VCaP (cell line): ENCODE measurements at regions not wholly inside any gene's neighbourhood (a gene's known extent, or its start where the extent isn't known, plus 50 kb on each side); places are given as distances from the start of the nearest gene placed in this dataset.

Source experiments
- H3K27ac ChIP-seq: fragments of 450-650 bp; 2 replicates; pipeline ENCODE4 v1.5.1; 2017
- TF ChIP-seq, protein P1 (sequence below): fragments of 450-650 bp; conservative IDR thresholded peaks from 2 replicates; pipeline ENCODE4 v1.5.1; 2017; ENCODE audit warnings: mild to moderate bottlenecking, moderate library complexity

DNA sequence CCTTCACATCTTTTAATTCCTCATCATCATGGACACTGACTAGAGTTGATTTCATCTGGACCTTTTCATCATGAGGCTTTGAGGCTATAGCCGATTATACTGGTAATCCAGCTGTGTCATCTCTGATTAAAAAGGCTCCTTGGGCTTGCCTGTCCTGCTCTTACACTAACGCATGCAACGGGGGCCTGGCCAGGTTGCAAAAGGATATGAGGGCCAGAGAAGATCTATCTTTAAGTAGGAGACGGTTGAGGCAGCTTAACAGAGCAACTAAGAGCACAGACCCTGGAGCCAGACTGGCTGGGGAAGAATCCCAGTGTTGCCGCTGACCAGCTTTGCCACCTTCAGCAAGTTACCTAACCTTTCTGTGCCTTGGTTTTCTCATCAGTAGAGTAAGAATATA lies 211.5 kb downstream of the PTEN start:
- TF ChIP-seq, protein P1, sequence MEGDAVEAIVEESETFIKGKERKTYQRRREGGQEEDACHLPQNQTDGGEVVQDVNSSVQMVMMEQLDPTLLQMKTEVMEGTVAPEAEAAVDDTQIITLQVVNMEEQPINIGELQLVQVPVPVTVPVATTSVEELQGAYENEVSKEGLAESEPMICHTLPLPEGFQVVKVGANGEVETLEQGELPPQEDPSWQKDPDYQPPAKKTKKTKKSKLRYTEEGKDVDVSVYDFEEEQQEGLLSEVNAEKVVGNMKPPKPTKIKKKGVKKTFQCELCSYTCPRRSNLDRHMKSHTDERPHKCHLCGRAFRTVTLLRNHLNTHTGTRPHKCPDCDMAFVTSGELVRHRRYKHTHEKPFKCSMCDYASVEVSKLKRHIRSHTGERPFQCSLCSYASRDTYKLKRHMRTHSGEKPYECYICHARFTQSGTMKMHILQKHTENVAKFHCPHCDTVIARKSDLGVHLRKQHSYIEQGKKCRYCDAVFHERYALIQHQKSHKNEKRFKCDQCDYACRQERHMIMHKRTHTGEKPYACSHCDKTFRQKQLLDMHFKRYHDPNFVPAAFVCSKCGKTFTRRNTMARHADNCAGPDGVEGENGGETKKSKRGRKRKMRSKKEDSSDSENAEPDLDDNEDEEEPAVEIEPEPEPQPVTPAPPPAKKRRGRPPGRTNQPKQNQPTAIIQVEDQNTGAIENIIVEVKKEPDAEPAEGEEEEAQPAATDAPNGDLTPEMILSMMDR, result no peak
- peak overlapping the region; percentile 27 for H3K27ac ChIP-seq

GRCh38 chr10:88076027-88076880 lies 212.8 kb downstream of the PTEN start:
- TF ChIP-seq, protein P1, result no peak
- peak overlapping the region; percentile 27 for H3K27ac ChIP-seq

- TF ChIP-seq, protein P1, result no peak
- no peak overlapping the region for H3K27ac ChIP-seq
Observed at GRCh38 chr10:88077977-88078376, 214.6 kb downstream of the PTEN start.

DNA sequence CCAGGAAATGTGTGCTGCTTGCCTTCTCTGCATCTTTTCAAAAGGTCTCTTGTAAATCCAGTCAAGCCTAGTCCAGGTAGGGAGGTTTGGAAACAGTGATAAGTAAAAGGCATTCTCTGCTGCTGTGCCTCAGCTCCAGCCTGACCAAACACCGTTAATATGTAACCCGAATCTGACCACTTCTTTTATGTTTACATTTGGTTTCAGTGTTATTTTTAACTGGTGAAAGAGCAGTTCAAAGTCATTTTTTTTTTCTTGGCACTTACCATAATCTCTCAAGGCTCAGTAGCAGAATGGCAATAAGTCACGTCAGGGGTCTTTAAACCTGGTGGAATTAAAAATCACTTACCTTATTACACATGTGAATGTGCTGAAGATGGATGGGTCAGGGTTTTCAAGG lies 216.8 kb downstream of the PTEN start:
- TF ChIP-seq, protein P1, result no peak
- H3K27ac ChIP-seq, result peak overlapping the region; percentile 76

- TF ChIP-seq, protein P1, result no peak
- H3K27ac ChIP-seq, result peak overlapping the region; percentile 76
Observed at GRCh38 chr10:88081457-88082054, 218.1 kb downstream of the PTEN start.

DNA sequence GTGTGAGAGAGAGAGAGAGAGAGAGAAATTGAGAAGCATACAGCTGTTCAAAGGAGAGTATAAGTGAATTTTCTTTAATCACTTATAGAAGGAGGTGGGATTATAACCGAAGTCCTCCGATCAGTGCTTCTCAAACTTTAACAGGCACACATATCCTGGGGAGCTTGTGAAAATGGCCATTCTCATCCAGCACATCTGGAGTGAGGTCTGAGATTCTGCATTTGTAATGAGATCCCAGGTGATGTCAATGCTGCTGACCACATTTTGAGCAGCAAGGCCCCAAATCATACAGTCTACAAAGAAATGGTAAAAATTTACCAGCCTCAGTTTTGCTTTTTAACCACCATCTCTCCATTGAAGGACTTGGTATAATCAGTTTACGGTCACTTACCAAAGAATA lies 219.0 kb downstream of the PTEN start:
- H3K27ac ChIP-seq, result peak overlapping the region; percentile 76; the same call in 1 of the 2 replicates

More for the DNA sequence above, 219.0 kb downstream of the PTEN start:
- TF ChIP-seq, protein P1, result no peak
